ENCODE measurements at regions not wholly inside any gene's neighbourhood (a gene's known extent, or its start where the extent isn't known, plus 50 kb on each side); places are given as distances from the start of the nearest gene placed in this dataset.

- no peak for TF ChIP-seq CHD7 (IDR thresholded peaks at IDR 0.05; ENCODE audit: insufficient replicate concordance, low read length)
- no peak for TF ChIP-seq POLR2A (IDR thresholded peaks at IDR 0.05; ENCODE audit: control extremely low read depth in 1 of 2, low read depth in 2 of 2, low read length in 2 of 2)
- TF ChIP-seq ASH2L (IDR thresholded peaks at IDR 0.05; ENCODE audit: low read length) = no peak
- no peak for TF ChIP-seq TEAD4 (IDR thresholded peaks at IDR 0.05; ENCODE audit: low read depth, low read length)
- TF ChIP-seq SAP30 (IDR thresholded peaks at IDR 0.05; ENCODE audit: insufficient read depth, insufficient replicate concordance, low read length) = no peak
- no peak for TF ChIP-seq HDAC6 (IDR thresholded peaks at IDR 0.05; ENCODE audit: low read depth, low read length)
- no peak for TF ChIP-seq HDAC2 (IDR thresholded peaks at IDR 0.05; ENCODE audit: borderline replicate concordance in 1 of 2, low read depth in 2 of 2, low read length in 2 of 2)
These were observed 67.5 kb upstream of the SH3RF1 start (continued) for GRCh38 chr4:169338241-169338640.
